ENCODE measurements at regions not wholly inside any gene's neighbourhood (a gene's known extent, or its start where the extent isn't known, plus 50 kb on each side); places are given as distances from the start of the nearest gene placed in this dataset.

DNA sequence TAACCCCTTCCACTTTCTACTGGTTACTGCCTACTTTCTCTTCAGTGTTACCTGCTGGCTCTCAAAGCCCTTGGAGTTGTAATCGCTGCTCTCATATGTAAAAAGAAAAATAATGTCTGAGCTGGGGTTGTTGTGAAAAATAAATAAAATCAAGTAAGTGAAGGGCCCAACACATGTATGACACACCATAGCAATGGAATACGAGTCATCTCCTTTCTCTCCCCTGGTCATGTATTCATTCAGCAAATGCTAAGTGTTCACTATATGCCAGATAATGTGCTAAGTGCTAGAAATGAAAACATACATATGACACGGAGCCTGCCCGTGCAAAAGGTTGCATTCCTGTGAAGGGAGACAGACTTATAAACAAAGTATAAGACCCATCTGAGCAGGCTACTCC lies 535.0 kb downstream of the RFC3 start:
- Histone ChIP-seq H3K4me2 (ENCODE audit: low read length) (no peak overlapping the region), H4K20me1 (ENCODE audit: insufficient read depth) (no peaks in the 10 kb centered on the region), H3K4me3 (replicated peaks in 1 of 2; ENCODE audit: low read depth in 1 of 2, low read length in 2 of 2) (no peak overlapping the region), H3K4me1 (ENCODE audit: control insufficient read depth in 1 of 2, insufficient read depth in 2 of 2, low read length in 2 of 2) (peaks cover 6 to 20% of the 10 kb centered on the region in 2 experiments; a peak in 3 of 4 replicates), H3K27ac (ENCODE audit: low read depth, low read length) (no peak overlapping the region), H3K36me3 (ENCODE audit: control insufficient read depth in 1 of 2, insufficient read depth in 2 of 2, low read length in 2 of 2) (no peaks in the 10 kb centered on the region), H3K27me3 (ENCODE audit: insufficient read depth, low read length) (no peaks in the 10 kb centered on the region), H3K79me2 (ENCODE audit: insufficient read depth, low read length) (no peaks in the 10 kb centered on the region), H2AFZ (ENCODE audit: low read depth, low read length, poor library complexity, severe bottlenecking) (no peak overlapping the region), H3K9me3 (ENCODE audit: control insufficient read depth in 1 of 2, insufficient read depth in 1 of 2, low read depth in 1 of 2, low read length in 2 of 2) (no peaks in the 10 kb centered on the region), H3K9ac (ENCODE audit: low read length) (no peak overlapping the region), H3K9me2 (ENCODE audit: insufficient read depth) (no peaks in the 10 kb centered on the region)
- CTCF ChIA-PET, result no interaction called here
- RAD21 ChIA-PET (ENCODE audit: low non-redundant PET in 1 of 2, low total read pairs in 2 of 2, uncharacterized antibody in 2 of 2, unreplicated experiment in 2 of 2), result no interaction called here
- POLR2A ChIA-PET, result no interaction called here
- intact Hi-C loops (cut with micrococcal nuclease), result no loop called here
- TF ChIP-seq SIN3A (IDR thresholded peaks at IDR 0.05; ENCODE audit: low read depth), result no peak
- no peak for TF ChIP-seq ZNF274 (IDR thresholded peaks at IDR 0.05; ENCODE audit: low read depth, low read length)
- TF ChIP-seq, protein P1, sequence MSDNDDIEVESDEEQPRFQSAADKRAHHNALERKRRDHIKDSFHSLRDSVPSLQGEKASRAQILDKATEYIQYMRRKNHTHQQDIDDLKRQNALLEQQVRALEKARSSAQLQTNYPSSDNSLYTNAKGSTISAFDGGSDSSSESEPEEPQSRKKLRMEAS (IDR thresholded peaks at IDR 0.05), result no peak
- TF ChIP-seq EZH2 (IDR thresholded peaks at IDR 0.05), result no peak
- no peak for TF ChIP-seq POLR2AphosphoS5 (IDR thresholded peaks at IDR 0.05; ENCODE audit: low read depth, low read length)
- no peak for TF ChIP-seq EZH2phosphoT487 (IDR thresholded peaks at IDR 0.05; ENCODE audit: borderline replicate concordance)
- no peak for TF ChIP-seq EGR1 (IDR thresholded peaks at IDR 0.05; ENCODE audit: low read depth)
- no peak for TF ChIP-seq ZFX (IDR thresholded peaks at IDR 0.05)
- TF ChIP-seq JUND (IDR thresholded peaks at IDR 0.05), result no peak
- TF ChIP-seq RAD21 (IDR thresholded peaks at IDR 0.05; ENCODE audit: low read depth), result no peak
- no peak for TF ChIP-seq POLR2A (IDR thresholded peaks at IDR 0.05; ENCODE audit: borderline replicate concordance, extremely low read depth, insufficient read depth, insufficient read length)
- TF ChIP-seq ELF1 (IDR thresholded peaks at IDR 0.05; ENCODE audit: borderline replicate concordance, low read depth), result no peak
- TF ChIP-seq, protein P2, sequence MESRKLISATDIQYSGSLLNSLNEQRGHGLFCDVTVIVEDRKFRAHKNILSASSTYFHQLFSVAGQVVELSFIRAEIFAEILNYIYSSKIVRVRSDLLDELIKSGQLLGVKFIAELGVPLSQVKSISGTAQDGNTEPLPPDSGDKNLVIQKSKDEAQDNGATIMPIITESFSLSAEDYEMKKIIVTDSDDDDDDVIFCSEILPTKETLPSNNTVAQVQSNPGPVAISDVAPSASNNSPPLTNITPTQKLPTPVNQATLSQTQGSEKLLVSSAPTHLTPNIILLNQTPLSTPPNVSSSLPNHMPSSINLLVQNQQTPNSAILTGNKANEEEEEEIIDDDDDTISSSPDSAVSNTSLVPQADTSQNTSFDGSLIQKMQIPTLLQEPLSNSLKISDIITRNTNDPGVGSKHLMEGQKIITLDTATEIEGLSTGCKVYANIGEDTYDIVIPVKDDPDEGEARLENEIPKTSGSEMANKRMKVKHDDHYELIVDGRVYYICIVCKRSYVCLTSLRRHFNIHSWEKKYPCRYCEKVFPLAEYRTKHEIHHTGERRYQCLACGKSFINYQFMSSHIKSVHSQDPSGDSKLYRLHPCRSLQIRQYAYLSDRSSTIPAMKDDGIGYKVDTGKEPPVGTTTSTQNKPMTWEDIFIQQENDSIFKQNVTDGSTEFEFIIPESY (IDR thresholded peaks at IDR 0.05; ENCODE audit: extremely low read depth, insufficient replicate concordance, low read length), result no peak
- DNase-seq (ENCODE audit: low read depth, low spot score), result no peak
- no TSS peak for BruUV-seq (replicated peaks)
- no peak for ATAC-seq
